DND-41 (cell line): ENCODE measurements at regions not wholly inside any gene's neighbourhood (a gene's known extent, or its start where the extent isn't known, plus 50 kb on each side); places are given as distances from the start of the nearest gene placed in this dataset.

Experiments used
- CTCF ChIP-seq: IDR thresholded peaks from 2 replicates; pipeline ENCODE4 v1.5.1; 2012; ENCODE audit warnings: borderline replicate concordance, low read length, moderate library complexity, mild to moderate bottlenecking; ENCODE audit not compliant: poor library complexity, severe bottlenecking; ENCODE audit errors: extremely low read depth
- EZH2 ChIP-seq: IDR thresholded peaks from 3 replicates; pipeline ENCODE4 v1.6.1; 2012; ENCODE audit warnings: borderline replicate concordance, low read depth, mild to moderate bottlenecking, moderate library complexity, low read length, inconsistent platforms; ENCODE audit not compliant: severe bottlenecking

DNA sequence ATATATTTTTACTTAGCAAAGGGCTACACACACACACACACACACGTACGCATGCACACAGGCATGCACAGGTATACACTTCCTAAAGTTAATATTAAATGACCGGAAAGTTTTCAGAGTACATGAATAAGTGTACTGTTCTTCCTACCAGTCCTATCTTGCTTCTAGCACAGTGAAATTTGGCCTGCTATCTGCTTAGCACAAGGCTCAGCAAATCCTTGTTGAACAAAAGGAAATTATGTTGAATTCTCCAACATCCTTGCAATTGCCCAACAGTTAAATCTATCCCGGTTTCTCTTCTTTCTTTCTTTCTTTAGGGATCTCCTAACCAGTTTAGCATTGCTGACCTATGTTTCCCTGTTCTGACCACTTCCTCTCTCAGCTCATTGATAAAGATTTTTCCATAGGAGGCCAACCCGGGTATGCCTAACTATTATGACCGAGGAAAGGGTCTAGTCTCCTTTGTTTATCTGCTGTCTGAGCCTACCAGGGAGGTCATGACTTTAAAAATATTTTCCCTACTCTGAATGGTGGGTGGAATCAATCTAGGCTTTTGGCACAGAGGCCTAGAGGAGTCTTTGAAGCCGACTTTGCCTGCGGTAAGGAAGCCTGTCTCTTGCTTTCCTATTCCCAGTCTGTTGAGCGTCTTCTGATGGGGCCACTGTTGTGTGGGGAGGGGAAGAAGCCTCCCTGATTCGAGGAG lies 400.7 kb downstream of the HRH4 start:
- no peak for TF ChIP-seq CTCF
- no peak for TF ChIP-seq EZH2
